ENCODE measurements at regions not wholly inside any gene's neighbourhood (a gene's known extent, or its start where the extent isn't known, plus 50 kb on each side); places are given as distances from the start of the nearest gene placed in this dataset.
A peak's percentile ranks its signal among the peaks of the same experiment; 100 is the strongest.

- peaks cover 37% of the 10 kb centered on the region for H3K27me3 Mint-ChIP-seq
- ATAC-seq (no peak), DNase-seq (no peak)
- H3K4me3 Mint-ChIP-seq = no peak overlapping the region
- H3K4me1 Mint-ChIP-seq = peaks cover 2% of the 10 kb centered on the region
- no peak overlapping the region for H3K27ac Mint-ChIP-seq
- H3K9me3 ChIP-seq (ENCODE audit: control insufficient read depth, low read length, poor library complexity, severe bottlenecking) = no peaks in the 10 kb centered on the region
- H3K36me3 Mint-ChIP-seq (ENCODE audit: low read depth) = no peaks in the 10 kb centered on the region
Measured at GRCh38 chr5:135235551-135236227, 163.3 kb downstream of the MACROH2A1 start.

GRCh38 chr5:135234666-135235401 is 164.2 kb downstream of the MACROH2A1 start:
- H3K9me3 ChIP-seq (ENCODE audit: control insufficient read depth, low read length, poor library complexity, severe bottlenecking) = no peaks in the 10 kb centered on the region
- H3K4me3 Mint-ChIP-seq = no peak overlapping the region
- H3K27ac Mint-ChIP-seq = no peak overlapping the region
- H3K36me3 Mint-ChIP-seq (ENCODE audit: low read depth) = no peaks in the 10 kb centered on the region
- peaks cover 39% of the 10 kb centered on the region for H3K27me3 Mint-ChIP-seq
- peaks cover 2% of the 10 kb centered on the region for H3K4me1 Mint-ChIP-seq
- ATAC-seq = no peak
- DNase-seq = no peak

- DNase-seq = no peak
- no peak for ATAC-seq
- H3K27me3 Mint-ChIP-seq = peaks cover 43% of the 10 kb centered on the region
- peaks cover 2% of the 10 kb centered on the region for H3K4me1 Mint-ChIP-seq
- no peak overlapping the region for H3K27ac Mint-ChIP-seq
- H3K4me3 Mint-ChIP-seq = no peak overlapping the region
- no peaks in the 10 kb centered on the region for H3K9me3 ChIP-seq (ENCODE audit: control insufficient read depth, low read length, poor library complexity, severe bottlenecking)
- H3K36me3 Mint-ChIP-seq (ENCODE audit: low read depth) = no peaks in the 10 kb centered on the region
Measured at GRCh38 chr5:135234242-135234641, 164.8 kb downstream of the MACROH2A1 start.

GRCh38 chr5:135233477-135233876 is 165.6 kb downstream of the MACROH2A1 start:
- ATAC-seq = no peak
- Mint-ChIP-seq H3K27ac (no peak overlapping the region), H3K4me1 (peaks cover 2% of the 10 kb centered on the region), H3K4me3 (no peak overlapping the region), H3K36me3 (ENCODE audit: low read depth) (no peaks in the 10 kb centered on the region), H3K27me3 (peaks cover 43% of the 10 kb centered on the region)
- DNase-seq = no peak
- H3K9me3 ChIP-seq (ENCODE audit: control insufficient read depth, low read length, poor library complexity, severe bottlenecking) = no peaks in the 10 kb centered on the region

GRCh38 chr5:135232958-135233357 is 166.1 kb downstream of the MACROH2A1 start:
- H3K4me3 Mint-ChIP-seq = no peak overlapping the region
- no peak for DNase-seq
- H3K9me3 ChIP-seq (ENCODE audit: control insufficient read depth, low read length, poor library complexity, severe bottlenecking) = no peaks in the 10 kb centered on the region
- H3K27me3 Mint-ChIP-seq = peaks cover 42% of the 10 kb centered on the region
- H3K4me1 Mint-ChIP-seq = peaks cover 2% of the 10 kb centered on the region
- no peak overlapping the region for H3K27ac Mint-ChIP-seq
- H3K36me3 Mint-ChIP-seq (ENCODE audit: low read depth) = no peaks in the 10 kb centered on the region
- ATAC-seq = no peak

GRCh38 chr5:135231289-135231688 is 167.7 kb downstream of the MACROH2A1 start:
- ATAC-seq (no peak), DNase-seq (no peak)
- no peaks in the 10 kb centered on the region for H3K9me3 ChIP-seq (ENCODE audit: control insufficient read depth, low read length, poor library complexity, severe bottlenecking)
- peak overlapping the region; percentile 49 for H3K4me3 Mint-ChIP-seq
- H3K36me3 Mint-ChIP-seq (ENCODE audit: low read depth) = no peaks in the 10 kb centered on the region
- H3K4me1 Mint-ChIP-seq = peaks cover 2% of the 10 kb centered on the region
- H3K27ac Mint-ChIP-seq = no peak overlapping the region
- peaks cover 42% of the 10 kb centered on the region for H3K27me3 Mint-ChIP-seq

GRCh38 chr5:135230251-135230925 is 168.6 kb downstream of the MACROH2A1 start:
- no peaks in the 10 kb centered on the region for H3K9me3 ChIP-seq (ENCODE audit: control insufficient read depth, low read length, poor library complexity, severe bottlenecking)
- ATAC-seq = no peak
- Mint-ChIP-seq H3K27ac (no peak overlapping the region), H3K36me3 (ENCODE audit: low read depth) (no peaks in the 10 kb centered on the region), H3K4me3 (no peak overlapping the region), H3K4me1 (peaks cover 2% of the 10 kb centered on the region), H3K27me3 (peaks cover 43% of the 10 kb centered on the region)
- DNase-seq = no peak

- Mint-ChIP-seq H3K4me3 (no peak overlapping the region), H3K27me3 (peaks cover 43% of the 10 kb centered on the region), H3K36me3 (ENCODE audit: low read depth) (no peaks in the 10 kb centered on the region), H3K27ac (no peak overlapping the region), H3K4me1 (peaks cover 2% of the 10 kb centered on the region)
- no peak for ATAC-seq
- no peaks in the 10 kb centered on the region for H3K9me3 ChIP-seq (ENCODE audit: control insufficient read depth, low read length, poor library complexity, severe bottlenecking)
- DNase-seq = no peak
Measured at GRCh38 chr5:135229679-135230132, 169.3 kb downstream of the MACROH2A1 start.

GRCh38 chr5:135229122-135229521 is 169.9 kb downstream of the MACROH2A1 start:
- DNase-seq = no peak
- H3K27me3 Mint-ChIP-seq = peaks cover 45% of the 10 kb centered on the region
- H3K4me1 Mint-ChIP-seq = no peaks in the 10 kb centered on the region
- H3K9me3 ChIP-seq (ENCODE audit: control insufficient read depth, low read length, poor library complexity, severe bottlenecking) = no peaks in the 10 kb centered on the region
- H3K27ac Mint-ChIP-seq = no peak overlapping the region
- peaks cover 1% of the 10 kb centered on the region for H3K36me3 Mint-ChIP-seq (ENCODE audit: low read depth)
- no peak overlapping the region for H3K4me3 Mint-ChIP-seq
- ATAC-seq = no peak

GRCh38 chr5:135228222-135228621 is 170.8 kb downstream of the MACROH2A1 start:
- H3K9me3 ChIP-seq (ENCODE audit: control insufficient read depth, low read length, poor library complexity, severe bottlenecking) = no peaks in the 10 kb centered on the region
- Mint-ChIP-seq H3K4me1 (no peaks in the 10 kb centered on the region), H3K36me3 (ENCODE audit: low read depth) (peaks cover 2% of the 10 kb centered on the region), H3K27ac (no peak overlapping the region), H3K27me3 (peaks cover 46% of the 10 kb centered on the region), H3K4me3 (no peak overlapping the region)
- no peak for ATAC-seq
- DNase-seq = no peak

- H3K9me3 ChIP-seq (ENCODE audit: control insufficient read depth, low read length, poor library complexity, severe bottlenecking) = no peaks in the 10 kb centered on the region
- Mint-ChIP-seq H3K27me3 (peaks cover 46% of the 10 kb centered on the region), H3K4me3 (no peak overlapping the region), H3K4me1 (no peaks in the 10 kb centered on the region), H3K36me3 (ENCODE audit: low read depth) (peaks cover 2% of the 10 kb centered on the region), H3K27ac (no peak overlapping the region)
- DNase-seq (no peak), ATAC-seq (no peak)
Measured at GRCh38 chr5:135227064-135228022, 171.7 kb downstream of the MACROH2A1 start.

GRCh38 chr5:135225856-135226560 is 173.0 kb downstream of the MACROH2A1 start:
- no peaks in the 10 kb centered on the region for H3K4me1 Mint-ChIP-seq
- H3K27me3 Mint-ChIP-seq = peaks cover 45% of the 10 kb centered on the region
- no peak overlapping the region for H3K27ac Mint-ChIP-seq
- no peak for ATAC-seq
- no peak overlapping the region for H3K4me3 Mint-ChIP-seq
- H3K36me3 Mint-ChIP-seq (ENCODE audit: low read depth) = peaks cover 2% of the 10 kb centered on the region
- no peaks in the 10 kb centered on the region for H3K9me3 ChIP-seq (ENCODE audit: control insufficient read depth, low read length, poor library complexity, severe bottlenecking)
- no peak for DNase-seq
